GM12878 (cell line): ENCODE measurements at regions not wholly inside any gene's neighbourhood (a gene's known extent, or its start where the extent isn't known, plus 50 kb on each side); places are given as distances from the start of the nearest gene placed in this dataset.

Source experiments
- ATAC-seq: fragments of 200-7000 bp; cut with Tn5 transposase; 3 replicates; pipeline ENCODE4 v1.9.1; 2020; ENCODE audit warnings: mild to moderate bottlenecking, moderate library complexity
- BruUV-seq: library from RNA; stranded (reverse); fragments of 400-500 nt; replicated peaks from 2 replicates; lab custom pipeline; 2021; lab: Mats Ljungman, UMichigan
- CTCF ChIA-PET: fragments of 300-600 bp; sonication (Branson Sonifier 250); formaldehyde crosslinking; extraction: SDS; loops from one replicate; lab custom pipeline; 2021; ENCODE audit warnings: inconsistent platforms; lab: Yijun Ruan, JAX
- POLR2A ChIA-PET: fragments of 350-600 bp; formaldehyde crosslinking; extraction: SDS; loops from one replicate; lab custom pipeline; 2021; ENCODE audit warnings: inconsistent platforms; lab: Charles Lee
- RAD21 ChIA-PET: fragments of 300-600 bp; sonication (Branson Sonifier 250); formaldehyde crosslinking; loops from one replicate; lab custom pipeline; 2023; ENCODE audit warnings: antibody characterized with exemption; ENCODE audit not compliant: unreplicated experiment; lab: Charles Lee
- SMC1A ChIA-PET: fragments of 300-600 bp; sonication (Branson Sonifier 250); formaldehyde crosslinking; loops from one replicate; lab custom pipeline; 2023; ENCODE audit not compliant: unreplicated experiment, uncharacterized antibody; lab: Charles Lee
- DNase-seq: peaks from one replicate; pipeline ENCODE4 v3.0.0-alpha.2; 2011; ENCODE audit warnings: low read depth, low spot score
- FAIRE-seq: peaks from 3 replicates; lab custom pipeline; 2011; peaks lifted over from hg19 to GRCh38; lab: Jason Lieb, UNC
- H2AFZ ChIP-seq: 2 replicates; pipeline ENCODE4 v1.6.0; 2011; ENCODE audit warnings: low read depth, low read length, control low read depth; ENCODE audit not compliant: control insufficient read depth
- H3K27ac ChIP-seq: 2 replicates; pipeline ENCODE4 v1.5.1; 2011; ENCODE audit warnings: control low read depth; ENCODE audit not compliant: control insufficient read depth, insufficient read depth
- H3K27me3 ChIP-seq, 2 experiments: replicated peaks in 1 of 2; 2 replicates each; pipeline versions ENCODE4 v1.6.0 to v1.6.1; 2011; ENCODE audit warnings: low read length in 1 of 2; ENCODE audit not compliant: control insufficient read depth in 2 of 2, insufficient read depth in 2 of 2
- H3K36me3 ChIP-seq, 2 experiments: 2 replicates each; pipeline ENCODE4 v1.5.1; 2011; ENCODE audit warnings: low read length in 1 of 2; ENCODE audit not compliant: control insufficient read depth in 2 of 2, insufficient read depth in 2 of 2
- H3K4me1 ChIP-seq: 2 replicates; pipeline ENCODE4 v1.6.1; 2011; ENCODE audit warnings: mild to moderate bottlenecking, low read length, moderate library complexity, mixed read lengths; ENCODE audit not compliant: control insufficient read depth, insufficient read depth
- H3K4me2 ChIP-seq: 2 replicates; pipeline ENCODE4 v1.6.0; 2011; ENCODE audit warnings: control low read depth; ENCODE audit not compliant: control insufficient read depth, insufficient read depth
- H3K4me3 ChIP-seq: fragments of 200-600 bp; sonication (generic); 2 replicates; pipeline ENCODE4 v1.5.1; 2016
- H3K79me2 ChIP-seq: 2 replicates; pipeline ENCODE4 v1.6.0; 2011; ENCODE audit warnings: low read length; ENCODE audit not compliant: control insufficient read depth, insufficient read depth
- H3K9ac ChIP-seq: 2 replicates; pipeline ENCODE4 v1.8.0; 2011; ENCODE audit warnings: low read length, control low read depth, mixed read lengths; ENCODE audit not compliant: control insufficient read depth, insufficient read depth
- H3K9me3 ChIP-seq: replicated peaks from 3 replicates; pipeline ENCODE4 v1.5.1; 2011; ENCODE audit warnings: mild to moderate bottlenecking, low read length; ENCODE audit not compliant: control insufficient read depth, insufficient read depth
- H4K20me1 ChIP-seq: 2 replicates; pipeline ENCODE4 v1.6.0; 2011; ENCODE audit not compliant: control insufficient read depth, insufficient read depth
- in situ Hi-C: fragments of 300-500 bp; cut with MboI; formaldehyde crosslinking; loops from 9 replicates; pipeline ENCODE4 v1.14.3; 2018; ENCODE audit warnings: mixed read lengths
- intact Hi-C: fragments of 100-400 bp; cut with micrococcal nuclease; formaldehyde crosslinking; loops from one replicate; pipeline ENCODE4 v1.14.2; 2022; ENCODE audit not compliant: unreplicated experiment
- TF ChIP-seq, protein P1 (sequence below): IDR thresholded peaks from 2 replicates; pipeline ENCODE4 v1.6.1; 2012; ENCODE audit warnings: low read depth, low read length, improper control_type of control experiment
- TF ChIP-seq, protein P2 (sequence below), 3 experiments: IDR thresholded peaks in 2 of 3; conservative IDR thresholded peaks in 1 of 3; 2 replicates each; pipeline ENCODE4 v1.5.1; 2011; ENCODE audit warnings: low read depth in 3 of 3, low read length in 3 of 3, mild to moderate bottlenecking in 3 of 3, control low read depth in 2 of 3, moderate library complexity in 2 of 3, inconsistent platforms in 1 of 3, mixed read lengths in 1 of 3; ENCODE audit not compliant: control insufficient read depth in 2 of 3, insufficient read depth in 1 of 3; ENCODE audit errors: extremely low read depth in 1 of 3
- TF ChIP-seq, protein P3 (sequence below): fragments of 450-650 bp; IDR thresholded peaks from 2 replicates; pipeline ENCODE4 v1.6.1; 2017; ENCODE audit warnings: antibody characterized with exemption, mild to moderate bottlenecking, moderate library complexity

DNA sequence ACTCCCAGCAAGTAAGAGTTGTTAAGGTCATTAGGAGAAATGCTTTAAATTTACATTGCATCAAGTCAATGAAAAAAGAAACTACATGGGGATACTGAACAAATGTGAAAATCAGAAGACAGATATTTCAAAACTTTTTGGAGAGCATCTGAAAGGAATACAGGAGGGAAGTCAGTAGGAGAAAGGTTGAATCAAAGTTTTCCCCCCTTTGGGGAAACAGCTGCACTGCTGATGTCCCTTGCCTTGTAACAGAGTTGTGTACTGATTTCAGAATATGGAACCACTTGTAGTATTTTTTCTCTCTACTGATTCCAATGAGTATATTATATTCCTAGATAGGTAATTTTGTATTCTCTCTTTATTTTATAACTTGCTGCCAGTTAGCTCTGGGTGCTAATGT is 592.5 kb upstream of the ZEB2 start:
- TF ChIP-seq, protein P1, sequence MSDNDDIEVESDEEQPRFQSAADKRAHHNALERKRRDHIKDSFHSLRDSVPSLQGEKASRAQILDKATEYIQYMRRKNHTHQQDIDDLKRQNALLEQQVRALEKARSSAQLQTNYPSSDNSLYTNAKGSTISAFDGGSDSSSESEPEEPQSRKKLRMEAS, result no peak
- TF ChIP-seq, protein P2, sequence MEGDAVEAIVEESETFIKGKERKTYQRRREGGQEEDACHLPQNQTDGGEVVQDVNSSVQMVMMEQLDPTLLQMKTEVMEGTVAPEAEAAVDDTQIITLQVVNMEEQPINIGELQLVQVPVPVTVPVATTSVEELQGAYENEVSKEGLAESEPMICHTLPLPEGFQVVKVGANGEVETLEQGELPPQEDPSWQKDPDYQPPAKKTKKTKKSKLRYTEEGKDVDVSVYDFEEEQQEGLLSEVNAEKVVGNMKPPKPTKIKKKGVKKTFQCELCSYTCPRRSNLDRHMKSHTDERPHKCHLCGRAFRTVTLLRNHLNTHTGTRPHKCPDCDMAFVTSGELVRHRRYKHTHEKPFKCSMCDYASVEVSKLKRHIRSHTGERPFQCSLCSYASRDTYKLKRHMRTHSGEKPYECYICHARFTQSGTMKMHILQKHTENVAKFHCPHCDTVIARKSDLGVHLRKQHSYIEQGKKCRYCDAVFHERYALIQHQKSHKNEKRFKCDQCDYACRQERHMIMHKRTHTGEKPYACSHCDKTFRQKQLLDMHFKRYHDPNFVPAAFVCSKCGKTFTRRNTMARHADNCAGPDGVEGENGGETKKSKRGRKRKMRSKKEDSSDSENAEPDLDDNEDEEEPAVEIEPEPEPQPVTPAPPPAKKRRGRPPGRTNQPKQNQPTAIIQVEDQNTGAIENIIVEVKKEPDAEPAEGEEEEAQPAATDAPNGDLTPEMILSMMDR (IDR thresholded peaks at IDR 0.05 in 2 of 3, conservative IDR thresholded peaks at IDR 0.05 in 1 of 3; ENCODE audit: control insufficient read depth in 2 of 3, extremely low read depth in 1 of 3, insufficient read depth in 1 of 3, low read depth in 3 of 3, low read length in 3 of 3), result no peak
- TF ChIP-seq, protein P3, sequence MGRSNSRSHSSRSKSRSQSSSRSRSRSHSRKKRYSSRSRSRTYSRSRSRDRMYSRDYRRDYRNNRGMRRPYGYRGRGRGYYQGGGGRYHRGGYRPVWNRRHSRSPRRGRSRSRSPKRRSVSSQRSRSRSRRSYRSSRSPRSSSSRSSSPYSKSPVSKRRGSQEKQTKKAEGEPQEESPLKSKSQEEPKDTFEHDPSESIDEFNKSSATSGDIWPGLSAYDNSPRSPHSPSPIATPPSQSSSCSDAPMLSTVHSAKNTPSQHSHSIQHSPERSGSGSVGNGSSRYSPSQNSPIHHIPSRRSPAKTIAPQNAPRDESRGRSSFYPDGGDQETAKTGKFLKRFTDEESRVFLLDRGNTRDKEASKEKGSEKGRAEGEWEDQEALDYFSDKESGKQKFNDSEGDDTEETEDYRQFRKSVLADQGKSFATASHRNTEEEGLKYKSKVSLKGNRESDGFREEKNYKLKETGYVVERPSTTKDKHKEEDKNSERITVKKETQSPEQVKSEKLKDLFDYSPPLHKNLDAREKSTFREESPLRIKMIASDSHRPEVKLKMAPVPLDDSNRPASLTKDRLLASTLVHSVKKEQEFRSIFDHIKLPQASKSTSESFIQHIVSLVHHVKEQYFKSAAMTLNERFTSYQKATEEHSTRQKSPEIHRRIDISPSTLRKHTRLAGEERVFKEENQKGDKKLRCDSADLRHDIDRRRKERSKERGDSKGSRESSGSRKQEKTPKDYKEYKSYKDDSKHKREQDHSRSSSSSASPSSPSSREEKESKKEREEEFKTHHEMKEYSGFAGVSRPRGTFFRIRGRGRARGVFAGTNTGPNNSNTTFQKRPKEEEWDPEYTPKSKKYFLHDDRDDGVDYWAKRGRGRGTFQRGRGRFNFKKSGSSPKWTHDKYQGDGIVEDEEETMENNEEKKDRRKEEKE, result no peak
- TF ChIP-seq, all 136 proteins: peak for 0

More for the DNA sequence above, 592.5 kb upstream of the ZEB2 start:
- Histone ChIP-seq H3K79me2 (no peaks in the 10 kb centered on the region), H3K9me3 (no peaks in the 10 kb centered on the region), H3K4me1 (no peaks in the 10 kb centered on the region), H3K4me2 (no peak overlapping the region), H4K20me1 (no peaks in the 10 kb centered on the region), H3K27me3 (no peaks in the 10 kb centered on the region), H3K9ac (no peak overlapping the region), H2AFZ (no peak overlapping the region), H3K4me3 (no peak overlapping the region), H3K27ac (no peak overlapping the region), H3K36me3 (no peaks in the 10 kb centered on the region)
- in situ Hi-C loops, result no loop called here
- RAD21 ChIA-PET, result no interaction called here
- intact Hi-C loops, result no loop called here
- FAIRE-seq, result no peak
- DNase-seq, result no peak
- no TSS peak for BruUV-seq
- ATAC-seq, result no peak
- SMC1A ChIA-PET, result no interaction called here
- CTCF ChIA-PET, result interaction anchor here (0.6 kb wide), 1 partner anchor 10 kb away, joined by 3 read pairs; no protein-coding TSS in a partner anchor
- POLR2A ChIA-PET, result no interaction called here
